NCI-H226 (cell line): ENCODE measurements at regions not wholly inside any gene's neighbourhood (a gene's known extent, or its start where the extent isn't known, plus 50 kb on each side); places are given as distances from the start of the nearest gene placed in this dataset.

Experiments used
- DNase-seq: peaks from one replicate; pipeline ENCODE4 v3.0.0-alpha.2; 2015

- no peak for DNase-seq
These were observed 277.0 kb downstream of the CDH2 start for GRCh38 chr18:27899893-27900292.

GRCh38 chr18:27894746-27895145, 282.2 kb downstream of the CDH2 start:
- no peak for DNase-seq

- peak; percentile 92 for DNase-seq
These were observed 289.0 kb downstream of the CDH2 start for GRCh38 chr18:27887711-27888495.

GRCh38 chr18:27887287-27887686, 289.6 kb downstream of the CDH2 start:
- peak; percentile 92 for DNase-seq

- DNase-seq = no peak
These were observed 297.4 kb downstream of the CDH2 start for GRCh38 chr18:27879540-27879939.

GRCh38 chr18:27871726-27872125, 305.2 kb downstream of the CDH2 start:
- DNase-seq = no peak

GRCh38 chr18:27869735-27870134, 307.2 kb downstream of the CDH2 start:
- DNase-seq = no peak

- no peak for DNase-seq
These were observed 311.5 kb downstream of the CDH2 start for GRCh38 chr18:27865431-27865830.

- DNase-seq = no peak
These were observed 313.0 kb downstream of the CDH2 start for GRCh38 chr18:27863780-27864430.

- DNase-seq = no peak
These were observed 314.8 kb downstream of the CDH2 start for GRCh38 chr18:27862041-27862682.

- DNase-seq = no peak
These were observed 315.4 kb downstream of the CDH2 start for GRCh38 chr18:27861539-27861938.

GRCh38 chr18:27860701-27861107, 316.2 kb downstream of the CDH2 start:
- peak; percentile 19 for DNase-seq

GRCh38 chr18:27860011-27860410, 316.9 kb downstream of the CDH2 start:
- no peak for DNase-seq

- DNase-seq = no peak
These were observed 320.1 kb downstream of the CDH2 start for GRCh38 chr18:27856820-27857219.

GRCh38 chr18:27855486-27855885, 321.4 kb downstream of the CDH2 start:
- DNase-seq = no peak

- no peak for DNase-seq
These were observed 322.3 kb downstream of the CDH2 start for GRCh38 chr18:27854631-27855030.

GRCh38 chr18:27848336-27848735, 328.6 kb downstream of the CDH2 start:
- no peak for DNase-seq

GRCh38 chr18:27847412-27847811, 329.5 kb downstream of the CDH2 start:
- no peak for DNase-seq

GRCh38 chr18:27845897-27846296, 331.0 kb downstream of the CDH2 start:
- DNase-seq = peak; percentile 10

- DNase-seq = peak; percentile 93
These were observed 332.9 kb downstream of the CDH2 start for GRCh38 chr18:27843783-27844777.

GRCh38 chr18:27839141-27839540, 337.8 kb downstream of the CDH2 start:
- DNase-seq = peak; percentile 99

- peak; percentile 67 for DNase-seq
These were observed 338.7 kb downstream of the CDH2 start for GRCh38 chr18:27838225-27838624.

- no peak for DNase-seq
These were observed 350.8 kb downstream of the CDH2 start for GRCh38 chr18:27826101-27826500.
